Mesenchymal stem cell (in vitro differentiated cells and primary cell): ENCODE measurements at regions not wholly inside any gene's neighbourhood (a gene's known extent, or its start where the extent isn't known, plus 50 kb on each side); places are given as distances from the start of the nearest gene placed in this dataset.

Experiments used
- DNase-seq: peaks from one replicate; pipeline ENCODE4 v3.0.0-alpha.2; 2013
- H2AFZ ChIP-seq: one replicate; pipeline ENCODE4 v1.6.1; 2013; ENCODE audit warnings: low read depth, mild to moderate bottlenecking, control low read depth, inconsistent platforms, low read length, moderate library complexity
- H2AK5ac ChIP-seq: 2 replicates; pipeline ENCODE4 v1.6.1; 2013; ENCODE audit warnings: low read length, moderate library complexity, mild to moderate bottlenecking, inconsistent platforms; ENCODE audit not compliant: severe bottlenecking
- H2BK120ac ChIP-seq: one replicate; pipeline ENCODE4 v1.6.1; 2013; ENCODE audit warnings: low read depth, mild to moderate bottlenecking, inconsistent platforms, low read length, moderate library complexity
- H2BK12ac ChIP-seq, 2 experiments: one replicate each; pipeline ENCODE4 v1.6.1; 2013; ENCODE audit warnings: inconsistent platforms in 2 of 2, low read length in 2 of 2, mild to moderate bottlenecking in 2 of 2, moderate library complexity in 2 of 2, control low read depth in 1 of 2
- H2BK15ac ChIP-seq: one replicate; pipeline ENCODE4 v1.6.1; 2013; ENCODE audit warnings: mild to moderate bottlenecking, low read depth, inconsistent platforms; ENCODE audit not compliant: poor library complexity, severe bottlenecking
- H2BK5ac ChIP-seq: 2 replicates; pipeline ENCODE4 v1.6.1; 2013; ENCODE audit warnings: low read depth, mild to moderate bottlenecking, low read length, control low read depth, inconsistent platforms; ENCODE audit not compliant: poor library complexity, severe bottlenecking
- H3K14ac ChIP-seq, 2 experiments: one replicate each; pipeline ENCODE4 v1.6.1; 2013; ENCODE audit warnings: inconsistent platforms in 2 of 2, low read length in 2 of 2, control low read depth in 1 of 2, mild to moderate bottlenecking in 1 of 2, moderate library complexity in 1 of 2
- H3K18ac ChIP-seq, 2 experiments: one replicate each; pipeline ENCODE4 v1.6.1; 2013; ENCODE audit warnings: inconsistent platforms in 2 of 2, low read length in 2 of 2, control low read depth in 1 of 2, low read depth in 1 of 2, mild to moderate bottlenecking in 1 of 2
- H3K23ac ChIP-seq, 2 experiments: one replicate each; pipeline ENCODE4 v1.6.1; 2013; ENCODE audit warnings: inconsistent platforms in 2 of 2, low read length in 2 of 2, mild to moderate bottlenecking in 2 of 2, moderate library complexity in 2 of 2, control low read depth in 1 of 2
- H3K27ac ChIP-seq: 2 replicates; pipeline ENCODE4 v1.5.1; 2013; ENCODE audit warnings: mild to moderate bottlenecking, moderate library complexity, low read length, control low read depth, inconsistent platforms; ENCODE audit not compliant: poor library complexity, severe bottlenecking
- H3K27me3 ChIP-seq, 2 experiments: 2 replicates each; pipeline versions ENCODE4 v1.6.1 to v1.7.0; 2013; ENCODE audit warnings: low read length in 2 of 2, mild to moderate bottlenecking in 2 of 2, moderate library complexity in 2 of 2, control low read depth in 1 of 2, inconsistent platforms in 1 of 2; ENCODE audit not compliant: control insufficient read depth in 1 of 2, insufficient read depth in 1 of 2
- H3K36me3 ChIP-seq, 2 experiments: 2 replicates each; pipeline versions ENCODE4 v1.6.1 to v1.7.0; 2013; ENCODE audit warnings: low read length in 2 of 2, control low read depth in 1 of 2, inconsistent platforms in 1 of 2, low read depth in 1 of 2, mild to moderate bottlenecking in 1 of 2; ENCODE audit not compliant: insufficient read depth in 2 of 2, control insufficient read depth in 1 of 2
- H3K4ac ChIP-seq, 2 experiments: one replicate each; pipeline ENCODE4 v1.6.1; 2013; ENCODE audit warnings: inconsistent platforms in 2 of 2, low read length in 2 of 2, mild to moderate bottlenecking in 2 of 2, moderate library complexity in 2 of 2, control low read depth in 1 of 2, low read depth in 1 of 2
- H3K4me1 ChIP-seq: 2 replicates; pipeline ENCODE4 v1.6.1; 2013; ENCODE audit warnings: low read depth, low read length, control low read depth; ENCODE audit not compliant: control insufficient read depth, insufficient read depth
- H3K4me2 ChIP-seq: 2 replicates; pipeline ENCODE4 v1.6.1; 2013; ENCODE audit warnings: low read length, mild to moderate bottlenecking, inconsistent platforms; ENCODE audit not compliant: poor library complexity, severe bottlenecking
- H3K4me3 ChIP-seq, 2 experiments: 2 replicates each; pipeline versions ENCODE4 v1.5.1 to v1.7.0; 2013; ENCODE audit warnings: low read length in 2 of 2, mild to moderate bottlenecking in 2 of 2, control low read depth in 1 of 2, low read depth in 1 of 2; ENCODE audit not compliant: insufficient read depth in 1 of 2
- H3K79me1 ChIP-seq: replicated peaks from 2 replicates; pipeline ENCODE4 v1.6.1; 2013; ENCODE audit warnings: mild to moderate bottlenecking, control low read depth, low read length, inconsistent platforms; ENCODE audit not compliant: poor library complexity, severe bottlenecking
- H3K9ac ChIP-seq: 2 replicates; pipeline ENCODE4 v1.7.0; 2013; ENCODE audit warnings: mild to moderate bottlenecking, low read length, moderate library complexity
- H3K9me3 ChIP-seq: 2 replicates; pipeline ENCODE4 v1.7.0; 2013; ENCODE audit warnings: mild to moderate bottlenecking, low read length; ENCODE audit not compliant: control insufficient read depth
- H4K8ac ChIP-seq: one replicate; pipeline ENCODE4 v1.6.1; 2013; ENCODE audit warnings: inconsistent platforms, mild to moderate bottlenecking, low read length, moderate library complexity
- H4K91ac ChIP-seq: one replicate; pipeline ENCODE4 v1.6.1; 2013; ENCODE audit warnings: mild to moderate bottlenecking, low read length, inconsistent platforms
- WGBS: methylation state at CpG from one replicate; pipeline ENCODE4 v1.1.7; 2013; ENCODE audit warnings: mixed read lengths; 5-methylcytosine and 5-hydroxymethylcytosine counted together

DNA sequence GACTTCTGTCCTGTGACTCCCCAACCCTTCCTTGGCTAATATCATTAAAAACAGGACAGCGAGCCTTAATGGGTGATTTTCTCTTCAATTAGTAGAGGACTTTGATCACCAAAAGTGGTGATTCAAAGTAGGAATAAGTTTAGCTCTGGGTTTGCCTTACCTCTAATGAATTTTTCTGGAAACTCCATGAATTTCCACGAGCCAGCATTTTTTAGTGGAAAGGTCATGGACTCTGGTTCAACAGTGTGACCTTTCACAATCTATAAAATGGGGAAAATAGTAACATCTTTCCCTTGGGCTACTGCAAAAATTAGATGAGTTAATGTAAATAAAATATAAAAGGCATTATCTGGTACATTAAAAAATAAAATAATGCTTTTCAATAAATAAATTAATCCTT lies 417.8 kb upstream of the NR2F2 start:
- Histone ChIP-seq H3K27me3 (no peaks in the 10 kb centered on the region), H3K27ac (no peak overlapping the region), H3K79me1 (no peaks in the 10 kb centered on the region), H2AK5ac (no peak overlapping the region), H3K4me3 (no peak overlapping the region), H2BK120ac (no peak overlapping the region), H3K4me1 (no peaks in the 10 kb centered on the region), H3K9me3 (no peaks in the 10 kb centered on the region), H2BK15ac (no peak overlapping the region), H4K8ac (no peak overlapping the region), H2BK5ac (no peak overlapping the region), H3K4ac (no peak overlapping the region), H2AFZ (no peak overlapping the region), H3K18ac (no peak overlapping the region), H3K4me2 (no peak overlapping the region), H3K23ac (no peak overlapping the region), H3K9ac (no peak overlapping the region), H2BK12ac (no peak overlapping the region), H3K14ac (no peak overlapping the region), H3K36me3 (no peaks in the 10 kb centered on the region), H4K91ac (no peak overlapping the region)
- 100% methylated on average over 2 of the region's 2 CpGs for WGBS
- DNase-seq: no peak

DNA sequence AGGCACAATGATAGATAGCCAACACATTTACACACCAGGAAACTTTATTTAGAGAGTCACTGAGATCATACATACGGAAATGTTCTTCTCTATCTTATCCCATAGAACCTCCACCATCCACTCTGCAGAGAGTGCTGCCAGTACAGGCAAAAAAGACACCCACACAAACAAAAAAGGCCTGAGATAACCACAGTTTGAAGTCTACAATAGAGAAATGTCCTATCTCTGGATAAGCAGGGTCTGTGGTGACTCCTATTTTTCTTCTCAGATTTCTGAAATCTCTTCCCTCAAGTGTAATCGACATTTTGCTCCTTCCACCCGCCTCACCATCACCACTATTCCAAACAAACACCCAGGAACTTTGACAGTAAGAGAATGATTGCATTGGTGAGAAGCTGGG lies 413.9 kb upstream of the NR2F2 start:
- Histone ChIP-seq H4K8ac (no peak overlapping the region), H3K27me3 (no peaks in the 10 kb centered on the region), H3K4me3 (no peak overlapping the region), H3K27ac (no peak overlapping the region), H3K79me1 (no peaks in the 10 kb centered on the region), H3K23ac (no peak overlapping the region), H3K4me1 (no peaks in the 10 kb centered on the region), H3K36me3 (no peaks in the 10 kb centered on the region), H2BK120ac (no peak overlapping the region), H2AK5ac (no peak overlapping the region), H3K4ac (no peak overlapping the region), H2BK15ac (no peak overlapping the region), H3K14ac (no peak overlapping the region), H2BK12ac (no peak overlapping the region), H2BK5ac (no peak overlapping the region), H3K4me2 (no peak overlapping the region), H3K9ac (no peak overlapping the region), H4K91ac (no peak overlapping the region), H3K18ac (no peak overlapping the region), H2AFZ (no peak overlapping the region), H3K9me3 (no peaks in the 10 kb centered on the region)
- no peak for DNase-seq
- 99% methylated on average over 3 of the region's 3 CpGs for WGBS

DNA sequence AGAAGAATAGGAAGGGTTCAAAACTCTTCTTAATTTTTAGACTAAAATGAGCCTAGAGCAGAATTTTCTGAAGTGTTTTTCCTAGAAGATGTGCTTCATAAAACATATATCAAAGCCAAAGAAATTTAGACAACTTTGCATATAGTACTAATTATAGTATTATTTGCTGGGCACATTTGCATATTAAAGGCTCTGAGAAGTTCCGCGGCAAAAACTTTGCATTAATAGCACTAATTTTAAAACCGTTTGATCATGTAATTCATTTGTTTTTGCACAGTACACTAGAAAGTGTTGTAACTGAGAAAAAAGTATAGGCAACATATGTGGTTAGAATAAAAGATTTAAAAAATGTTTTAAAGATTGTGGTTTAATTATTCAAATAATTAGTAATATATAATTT lies 412.0 kb upstream of the NR2F2 start:
- no peak overlapping the region for H3K4me3 ChIP-seq
- H3K27me3 ChIP-seq: no peaks in the 10 kb centered on the region
- no peak for DNase-seq
- no peaks in the 10 kb centered on the region for H3K79me1 ChIP-seq
- H3K14ac ChIP-seq: no peak overlapping the region
- no peak overlapping the region for H4K8ac ChIP-seq
- H3K23ac ChIP-seq: no peak overlapping the region
- H2BK5ac ChIP-seq: no peak overlapping the region
- H3K9me3 ChIP-seq: no peaks in the 10 kb centered on the region
- H3K4ac ChIP-seq: no peak overlapping the region
- no peak overlapping the region for H2BK15ac ChIP-seq
- H3K36me3 ChIP-seq: no peaks in the 10 kb centered on the region
- H4K91ac ChIP-seq: no peak overlapping the region
- H3K27ac ChIP-seq: no peak overlapping the region
- no peak overlapping the region for H3K4me2 ChIP-seq
- no peak overlapping the region for H2BK120ac ChIP-seq
- no peak overlapping the region for H2AK5ac ChIP-seq
- H2BK12ac ChIP-seq: no peak overlapping the region
- H3K4me1 ChIP-seq: no peaks in the 10 kb centered on the region
- WGBS: no CpG with 5 or more reads among the region's 3 CpGs
- H3K18ac ChIP-seq: no peak overlapping the region
- H3K9ac ChIP-seq: no peak overlapping the region
- H2AFZ ChIP-seq: no peak overlapping the region

- Histone ChIP-seq H3K79me1 (no peaks in the 10 kb centered on the region), H2AK5ac (no peak overlapping the region), H3K4me3 (no peak overlapping the region), H2BK15ac (no peak overlapping the region), H3K9ac (no peak overlapping the region), H3K4me1 (no peaks in the 10 kb centered on the region), H3K4ac (no peak overlapping the region), H3K27ac (no peak overlapping the region), H3K9me3 (no peaks in the 10 kb centered on the region), H4K91ac (no peak overlapping the region), H2AFZ (no peak overlapping the region), H3K36me3 (no peaks in the 10 kb centered on the region), H3K4me2 (no peak overlapping the region), H3K18ac (no peak overlapping the region), H2BK12ac (no peak overlapping the region), H2BK5ac (no peak overlapping the region), H3K23ac (no peak overlapping the region), H3K14ac (no peak overlapping the region), H2BK120ac (no peak overlapping the region), H3K27me3 (no peaks in the 10 kb centered on the region), H4K8ac (no peak overlapping the region)
- DNase-seq: no peak
- 92% methylated on average over 1 of the region's 1 CpG for WGBS
Observed at GRCh38 chr15:95919460-95919859, 411.0 kb upstream of the NR2F2 start.
